Astrocyte (in vitro differentiated cells and primary cell): ENCODE measurements at regions not wholly inside any gene's neighbourhood (a gene's known extent, or its start where the extent isn't known, plus 50 kb on each side); places are given as distances from the start of the nearest gene placed in this dataset.
"Not testable (repeated sequence)": the region's sequence is repeated elsewhere in the genome, so short reads cannot be mapped to it uniquely, and the experiment has no call there.

ENCODE experiments used
- DNase-seq: peaks from one replicate; pipeline ENCODE4 v3.0.0-alpha.2; 2010; ENCODE audit warnings: low read depth
- FAIRE-seq: peaks from 2 replicates; lab custom pipeline; 2011; peaks lifted over from hg19 to GRCh38; lab: Jason Lieb, UNC
- H2AFZ ChIP-seq: 2 replicates; pipeline ENCODE4 v1.6.0; 2012; ENCODE audit warnings: low read depth, low read length, inconsistent platforms
- H3K27ac ChIP-seq: 2 replicates; pipeline ENCODE4 v1.5.1; 2011; ENCODE audit warnings: low read depth, low read length, inconsistent platforms
- H3K27me3 ChIP-seq: 2 replicates; pipeline ENCODE4 v1.6.0; 2011; ENCODE audit warnings: low read length, inconsistent platforms; ENCODE audit not compliant: insufficient read depth
- H3K36me3 ChIP-seq: 2 replicates; pipeline ENCODE4 v1.5.1; 2011; ENCODE audit warnings: low read length, inconsistent platforms; ENCODE audit not compliant: insufficient read depth
- H3K4me1 ChIP-seq: 2 replicates; pipeline ENCODE4 v1.5.1; 2011; ENCODE audit warnings: low read length, inconsistent platforms; ENCODE audit not compliant: insufficient read depth
- H3K4me2 ChIP-seq: 2 replicates; pipeline ENCODE4 v1.6.0; 2012; ENCODE audit warnings: low read length, inconsistent platforms
- H3K4me3 ChIP-seq: 2 replicates; pipeline ENCODE4 v1.5.1; 2011; ENCODE audit warnings: low read depth, mild to moderate bottlenecking, low read length, inconsistent platforms; ENCODE audit not compliant: insufficient read depth
- H3K79me2 ChIP-seq: 2 replicates; pipeline ENCODE4 v1.6.0; 2012; ENCODE audit warnings: mild to moderate bottlenecking, low read length, inconsistent platforms; ENCODE audit not compliant: insufficient read depth
- H3K9ac ChIP-seq: 2 replicates; pipeline ENCODE4 v1.6.0; 2012; ENCODE audit warnings: mild to moderate bottlenecking, low read length, inconsistent platforms
- H3K9me3 ChIP-seq: 2 replicates; pipeline ENCODE4 v1.5.1; 2012; ENCODE audit warnings: low read depth, mild to moderate bottlenecking, low read length, inconsistent platforms; ENCODE audit not compliant: insufficient read depth
- H4K20me1 ChIP-seq: 2 replicates; pipeline ENCODE4 v1.6.0; 2012; ENCODE audit warnings: low read length, inconsistent platforms; ENCODE audit not compliant: insufficient read depth
- H3K27ac Mint-ChIP-seq: one replicate; pipeline ENCODE4 v1.8.0; 2021; ENCODE audit warnings: mild to moderate bottlenecking, mixed read lengths; ENCODE audit not compliant: unreplicated experiment
- H3K27me3 Mint-ChIP-seq: one replicate; pipeline ENCODE4 v1.8.0; 2021; ENCODE audit warnings: low read depth, mixed read lengths; ENCODE audit not compliant: unreplicated experiment
- H3K36me3 Mint-ChIP-seq: one replicate; pipeline ENCODE4 v1.8.0; 2021; ENCODE audit warnings: low read depth, mixed read lengths; ENCODE audit not compliant: unreplicated experiment
- H3K4me1 Mint-ChIP-seq: one replicate; pipeline ENCODE4 v1.8.0; 2021; ENCODE audit warnings: low read depth, mixed read lengths; ENCODE audit not compliant: unreplicated experiment
- H3K4me3 Mint-ChIP-seq: one replicate; pipeline ENCODE4 v1.8.0; 2021; ENCODE audit warnings: mild to moderate bottlenecking, moderate library complexity, mixed read lengths; ENCODE audit not compliant: unreplicated experiment
- H3K9me3 Mint-ChIP-seq: one replicate; pipeline ENCODE4 v1.8.0; 2021; ENCODE audit warnings: mild to moderate bottlenecking, mixed read lengths; ENCODE audit not compliant: unreplicated experiment
- CTCF ChIP-seq: IDR thresholded peaks from 2 replicates; pipeline ENCODE4 v1.5.1; 2011; ENCODE audit warnings: low read depth, mild to moderate bottlenecking, inconsistent platforms, low read length, moderate library complexity; ENCODE audit not compliant: insufficient read depth
- EZH2 ChIP-seq: IDR thresholded peaks from 2 replicates; pipeline ENCODE4 v1.6.1; 2012; ENCODE audit warnings: mild to moderate bottlenecking, low read length, inconsistent platforms; ENCODE audit not compliant: insufficient read depth

- Histone ChIP-seq H3K27me3 (no peaks in the 10 kb centered on the region), H3K27ac (no peak overlapping the region), H3K79me2 (no peaks in the 10 kb centered on the region), H3K9ac (no peak overlapping the region), H2AFZ (no peak overlapping the region), H4K20me1 (no peaks in the 10 kb centered on the region), H3K4me2 (no peak overlapping the region), H3K36me3 (no peaks in the 10 kb centered on the region), H3K4me1 (no peaks in the 10 kb centered on the region), H3K4me3 (no peak overlapping the region), H3K9me3 (no peaks in the 10 kb centered on the region)
- Mint-ChIP-seq H3K4me3 (no peak overlapping the region), H3K4me1 (no peaks in the 10 kb centered on the region), H3K27me3 (no peaks in the 10 kb centered on the region), H3K36me3 (no peaks in the 10 kb centered on the region), H3K9me3 (peaks cover 21% of the 10 kb centered on the region), H3K27ac (no peak overlapping the region)
- TF ChIP-seq CTCF (no peak), EZH2 (no peak)
- DNase-seq (no peak), FAIRE-seq (no peak)
Measured at GRCh38 chr3:153567011-153567410, 405.0 kb downstream of the RAP2B start.

GRCh38 chr3:153567556-153567955 lies 405.5 kb downstream of the RAP2B start:
- H3K4me3 ChIP-seq: no peak overlapping the region
- H3K4me1 Mint-ChIP-seq: no peaks in the 10 kb centered on the region
- no peak overlapping the region for H3K27ac Mint-ChIP-seq
- no peaks in the 10 kb centered on the region for H3K27me3 ChIP-seq
- H4K20me1 ChIP-seq: no peaks in the 10 kb centered on the region
- H3K79me2 ChIP-seq: no peaks in the 10 kb centered on the region
- TF ChIP-seq EZH2 (no peak), CTCF (no peak)
- no peak overlapping the region for H3K27ac ChIP-seq
- H3K27me3 Mint-ChIP-seq: no peaks in the 10 kb centered on the region
- DNase-seq (no peak), FAIRE-seq (no peak)
- H3K36me3 ChIP-seq: no peaks in the 10 kb centered on the region
- no peaks in the 10 kb centered on the region for H3K4me1 ChIP-seq
- H3K9me3 ChIP-seq: no peaks in the 10 kb centered on the region
- H3K9me3 Mint-ChIP-seq: peaks cover 21% of the 10 kb centered on the region
- H3K4me2 ChIP-seq: no peak overlapping the region
- H2AFZ ChIP-seq: no peak overlapping the region
- no peaks in the 10 kb centered on the region for H3K36me3 Mint-ChIP-seq
- no peak overlapping the region for H3K9ac ChIP-seq
- no peak overlapping the region for H3K4me3 Mint-ChIP-seq

GRCh38 chr3:153570481-153570880 lies 408.5 kb downstream of the RAP2B start:
- not testable (repeated sequence) for H3K36me3 ChIP-seq, H3K9ac ChIP-seq, H3K9me3 ChIP-seq, H3K27ac Mint-ChIP-seq, H3K4me3 ChIP-seq, H3K36me3 Mint-ChIP-seq, FAIRE-seq, H4K20me1 ChIP-seq, H3K27me3 Mint-ChIP-seq, H3K79me2 ChIP-seq, H2AFZ ChIP-seq, H3K4me1 ChIP-seq, H3K4me1 Mint-ChIP-seq, H3K27ac ChIP-seq, H3K9me3 Mint-ChIP-seq, DNase-seq, H3K4me3 Mint-ChIP-seq, H3K27me3 ChIP-seq, H3K4me2 ChIP-seq
